HG02798 (cell line): ENCODE measurements at regions not wholly inside any gene's neighbourhood (a gene's known extent, or its start where the extent isn't known, plus 50 kb on each side); places are given as distances from the start of the nearest gene placed in this dataset.

Experiments
- ATAC-seq: cut with Tn5 transposase; IDR thresholded peaks from one replicate; pipeline ENCODE4 v1.9.1; 2021; ENCODE audit warnings: mild to moderate bottlenecking; ENCODE audit not compliant: unreplicated experiment, poor library complexity

DNA sequence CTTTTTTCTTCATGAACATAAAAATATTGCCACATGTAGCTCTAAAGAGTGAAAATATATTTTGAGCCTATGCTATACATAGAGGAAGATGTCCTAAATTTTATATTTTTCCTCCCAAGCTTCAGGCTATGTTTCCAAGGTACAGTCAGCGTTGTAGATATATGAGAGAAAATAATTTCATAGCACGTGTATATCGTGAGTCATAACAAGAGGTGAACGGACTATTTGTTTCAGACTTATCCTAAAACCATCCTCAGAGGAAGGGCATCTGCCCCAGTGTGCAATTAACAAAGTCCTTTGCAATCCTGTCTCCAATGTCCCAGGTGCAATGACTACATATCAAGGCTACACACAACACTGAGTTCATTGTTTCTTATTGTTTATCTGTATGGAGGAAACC is 177.3 kb upstream of the ARRDC4 start:
- no peak for ATAC-seq

DNA sequence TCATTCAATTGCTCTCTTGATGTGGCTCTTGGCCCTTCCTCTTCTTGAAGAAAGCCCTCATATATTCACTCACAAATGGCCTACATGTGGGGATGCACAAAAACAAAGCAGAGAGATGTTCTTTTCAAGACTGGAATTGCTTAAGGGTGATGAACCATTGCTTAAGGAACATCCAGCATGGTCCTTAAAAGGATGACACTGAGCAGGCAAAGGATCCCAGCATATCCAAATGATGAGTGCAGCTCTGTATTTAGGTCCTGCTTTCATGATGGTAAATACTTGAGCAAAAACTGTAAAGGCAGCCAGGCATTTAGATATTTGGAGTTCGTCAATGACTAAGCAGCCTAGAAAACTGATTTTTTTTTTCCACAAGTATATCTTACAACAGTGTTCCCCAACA is 173.8 kb upstream of the ARRDC4 start:
- no peak for ATAC-seq

- ATAC-seq, result no peak
Measured at GRCh38 chr15:97790180-97790579, 170.3 kb upstream of the ARRDC4 start.

DNA sequence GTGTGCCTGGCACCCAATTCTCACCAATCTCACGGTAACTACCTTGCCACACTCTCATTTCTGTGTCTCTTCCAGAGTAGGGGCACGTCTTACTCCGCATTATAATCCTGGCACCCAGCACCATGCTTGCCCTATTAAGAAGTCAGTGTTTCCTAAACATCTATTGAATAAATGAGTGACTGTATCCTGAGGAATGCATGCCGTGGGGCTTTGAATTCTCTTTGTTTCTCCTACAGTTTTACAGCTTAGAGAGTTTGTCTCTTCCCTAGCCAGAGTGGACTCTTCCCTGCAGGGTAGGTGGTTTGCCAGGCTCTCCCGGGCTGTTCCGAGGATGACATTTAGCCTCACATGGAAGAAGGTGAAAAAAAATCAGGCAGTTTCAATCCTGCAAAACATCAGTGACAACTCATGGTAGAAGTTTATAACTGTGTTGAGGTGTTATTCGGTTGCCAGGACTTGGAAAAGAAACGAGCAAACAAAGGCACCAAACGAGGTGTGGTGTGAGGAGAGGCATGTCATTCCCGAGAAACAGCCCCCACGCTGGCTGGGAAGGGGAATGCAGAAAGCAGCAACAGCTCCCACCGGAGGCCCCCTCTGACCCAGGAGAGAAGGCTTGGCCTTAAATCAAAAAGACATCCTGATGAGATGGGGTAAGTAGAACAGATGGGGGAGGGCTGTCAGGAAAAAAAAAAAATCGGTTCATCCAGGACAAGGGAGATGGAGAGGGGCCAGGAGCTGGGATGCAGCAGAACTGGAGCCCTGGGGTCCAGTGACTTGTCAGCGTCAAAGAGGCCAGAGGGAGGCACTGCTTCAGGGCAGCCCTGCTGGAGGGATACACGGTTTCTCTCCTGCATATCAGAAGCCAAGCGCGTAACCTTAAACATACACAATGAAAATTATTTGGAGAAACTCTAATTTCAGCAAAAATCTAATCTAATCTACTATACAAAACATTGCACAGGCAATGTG is 168.4 kb upstream of the ARRDC4 start:
- ATAC-seq, result no peak

GRCh38 chr15:97804950-97805349 is 155.6 kb upstream of the ARRDC4 start:
- no peak for ATAC-seq

DNA sequence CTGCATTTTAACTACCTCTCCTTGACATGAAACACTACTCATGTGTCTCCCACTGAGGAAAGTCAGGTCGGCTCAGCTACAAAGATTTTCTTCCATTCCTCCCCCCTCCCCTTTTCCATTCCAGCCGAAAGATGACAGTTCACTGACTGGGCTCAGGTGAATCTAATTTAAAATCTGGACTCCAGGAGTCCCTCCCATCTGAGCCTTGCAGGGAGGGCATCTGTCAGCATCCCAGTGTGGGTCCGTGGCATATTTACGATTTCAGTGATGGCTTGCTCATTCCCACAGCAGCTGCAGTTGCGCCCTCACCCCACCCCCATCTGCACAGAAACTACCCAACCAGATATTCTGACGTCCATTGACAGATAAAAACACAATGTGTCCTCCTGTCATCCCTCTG is 153.7 kb upstream of the ARRDC4 start:
- ATAC-seq, result no peak

DNA sequence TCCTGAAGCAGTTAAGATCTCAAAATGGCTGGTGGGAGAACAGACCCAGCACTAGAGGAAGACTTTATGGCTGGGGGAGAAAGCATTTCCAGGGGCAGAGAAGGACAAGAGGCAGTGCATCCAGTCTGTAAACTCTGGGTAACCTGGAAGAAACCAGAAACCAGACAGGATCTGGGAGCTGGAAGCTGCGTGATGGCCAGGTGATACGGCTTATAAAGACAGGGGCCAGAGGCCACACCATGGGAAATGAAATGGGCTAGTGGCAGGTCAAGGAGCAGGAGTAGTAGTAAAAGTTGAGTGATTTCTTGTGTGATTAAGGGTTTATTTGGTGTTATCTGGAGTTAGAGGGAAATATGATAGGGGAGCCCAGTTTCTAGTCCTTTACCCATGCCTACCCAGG is 144.7 kb upstream of the ARRDC4 start:
- no peak for ATAC-seq

- ATAC-seq, result no peak
Measured at GRCh38 chr15:97817276-97817890, 143.1 kb upstream of the ARRDC4 start.

DNA sequence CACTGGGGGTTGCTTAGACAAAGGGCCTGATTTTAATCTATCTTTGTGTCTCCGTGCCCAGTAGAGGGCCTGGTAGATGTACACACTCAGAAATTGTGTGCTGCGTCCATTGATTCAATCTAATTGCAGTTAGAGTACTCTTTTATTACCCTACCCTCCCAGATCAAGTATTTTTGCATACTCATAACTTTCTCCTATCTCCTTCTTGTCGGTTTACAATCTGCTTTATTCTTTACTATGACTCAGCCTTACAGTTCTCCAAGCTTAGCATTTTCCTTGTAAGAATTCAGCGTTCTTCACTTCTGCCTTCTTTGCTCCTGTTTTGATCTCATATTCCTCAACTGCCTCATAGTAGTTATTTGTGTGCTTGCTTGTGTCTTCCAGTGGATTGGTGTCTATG is 124.5 kb upstream of the ARRDC4 start:
- no peak for ATAC-seq

DNA sequence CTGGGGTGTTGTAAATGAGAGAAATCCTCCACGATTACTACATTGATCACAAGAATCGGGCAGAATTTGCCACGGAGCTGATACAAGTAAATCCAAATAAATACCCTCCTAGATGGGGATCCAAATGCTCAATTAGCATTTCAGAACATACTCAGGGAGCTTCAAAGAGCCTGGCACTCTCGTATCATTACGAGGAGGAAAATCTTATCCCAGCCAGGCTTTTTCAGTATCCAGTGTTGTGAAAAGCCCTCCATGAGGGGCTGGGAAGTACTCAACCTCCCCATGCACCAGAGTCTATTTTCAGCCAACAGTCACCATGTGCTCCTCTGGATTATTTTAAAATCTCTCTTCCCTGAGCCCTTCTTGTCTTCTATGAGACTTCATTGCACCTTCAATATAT is 122.6 kb upstream of the ARRDC4 start:
- ATAC-seq, result no peak

GRCh38 chr15:97838606-97839210 is 121.8 kb upstream of the ARRDC4 start:
- no peak for ATAC-seq

DNA sequence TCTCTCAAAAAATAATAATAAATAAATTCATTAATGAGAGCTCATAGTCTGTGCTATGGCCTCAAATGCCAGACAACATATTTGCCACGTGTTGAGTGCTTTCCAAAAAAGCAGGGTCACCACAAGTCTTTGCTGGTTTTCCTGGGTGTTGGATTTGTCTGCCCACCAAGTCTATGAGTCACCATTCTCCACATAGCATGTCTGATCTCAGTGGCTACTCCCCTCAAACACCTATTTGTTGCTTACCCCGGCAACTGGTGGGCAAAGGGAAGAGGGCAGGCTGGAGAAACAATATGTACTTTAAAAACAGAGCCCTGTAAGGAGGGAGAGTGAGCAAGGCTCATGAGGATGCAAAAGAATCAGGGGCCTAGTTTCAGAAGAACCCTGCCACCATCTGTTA is 120.0 kb upstream of the ARRDC4 start:
- ATAC-seq, result no peak

DNA sequence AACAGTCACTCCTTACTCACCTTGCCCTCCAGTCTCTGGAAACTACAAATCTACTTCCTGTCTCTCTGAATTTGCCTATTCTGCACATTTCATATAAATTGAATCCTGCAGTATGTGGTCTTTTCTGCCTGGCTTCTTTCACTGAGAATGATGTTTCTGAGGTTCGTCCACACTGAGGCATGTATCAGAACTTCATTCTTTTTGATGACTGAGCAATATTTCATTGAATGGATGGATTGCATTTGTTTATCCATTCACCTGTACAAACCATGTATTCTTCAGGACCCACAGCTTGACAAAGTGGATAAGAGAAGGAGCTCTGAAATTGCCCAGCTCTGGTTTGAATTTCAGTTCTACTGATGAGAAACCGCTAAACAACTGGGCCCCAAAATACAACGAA is 118.9 kb upstream of the ARRDC4 start:
- ATAC-seq, result no peak

DNA sequence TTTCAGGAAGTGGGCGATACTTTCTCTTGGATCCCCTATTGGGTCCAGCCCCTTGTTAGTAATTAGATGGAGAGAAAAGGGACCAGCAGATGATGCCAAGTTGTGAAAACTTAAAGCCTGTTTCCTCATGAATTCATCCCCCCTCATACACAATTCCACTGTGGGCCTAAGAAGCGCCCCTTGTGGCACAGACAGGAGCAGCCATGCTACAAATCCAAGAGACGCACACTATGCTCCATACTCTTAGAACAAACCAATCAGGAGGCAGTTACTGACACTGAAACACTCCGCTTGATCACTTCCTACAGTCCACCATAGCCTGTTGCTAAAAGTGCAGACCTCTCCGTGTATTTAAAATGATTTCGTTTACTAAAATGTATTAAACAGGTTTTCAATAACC is 111.3 kb upstream of the ARRDC4 start:
- no peak for ATAC-seq

- no peak for ATAC-seq
Measured at GRCh38 chr15:97858296-97858695, 102.2 kb upstream of the ARRDC4 start.

DNA sequence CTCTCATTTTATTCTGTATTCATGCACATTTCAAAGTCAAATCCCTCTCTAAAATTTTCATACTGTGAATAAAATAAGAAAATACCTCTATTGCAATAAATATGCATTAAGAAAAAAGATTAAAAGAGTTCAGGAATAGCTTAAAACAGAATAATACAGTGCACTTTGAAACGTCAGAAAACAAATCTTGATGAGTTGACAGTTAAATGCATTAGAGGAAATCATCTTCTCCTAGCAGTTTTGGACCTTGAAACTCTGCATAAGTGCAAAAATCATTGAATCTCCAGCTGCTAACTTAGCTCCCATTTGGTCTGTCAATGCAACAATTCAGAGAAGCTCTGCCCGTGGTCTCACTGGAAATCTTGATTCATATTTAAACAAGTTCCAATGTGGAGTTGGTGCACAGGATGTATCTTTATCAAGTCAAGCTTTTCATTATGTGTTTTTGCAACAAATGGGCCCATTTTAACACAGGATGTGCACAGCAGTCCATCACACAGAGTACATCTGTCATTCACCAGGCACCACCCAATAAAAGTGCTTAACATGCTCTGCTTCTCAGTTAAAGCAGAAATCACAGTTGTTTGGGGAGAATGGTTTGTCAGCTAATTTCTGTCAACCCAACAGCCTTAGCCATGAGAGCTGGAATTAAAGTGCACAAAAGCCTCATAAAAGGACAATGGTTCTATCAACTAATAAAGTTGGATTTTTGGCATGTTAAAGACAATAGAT is 98.8 kb upstream of the ARRDC4 start:
- no peak for ATAC-seq

DNA sequence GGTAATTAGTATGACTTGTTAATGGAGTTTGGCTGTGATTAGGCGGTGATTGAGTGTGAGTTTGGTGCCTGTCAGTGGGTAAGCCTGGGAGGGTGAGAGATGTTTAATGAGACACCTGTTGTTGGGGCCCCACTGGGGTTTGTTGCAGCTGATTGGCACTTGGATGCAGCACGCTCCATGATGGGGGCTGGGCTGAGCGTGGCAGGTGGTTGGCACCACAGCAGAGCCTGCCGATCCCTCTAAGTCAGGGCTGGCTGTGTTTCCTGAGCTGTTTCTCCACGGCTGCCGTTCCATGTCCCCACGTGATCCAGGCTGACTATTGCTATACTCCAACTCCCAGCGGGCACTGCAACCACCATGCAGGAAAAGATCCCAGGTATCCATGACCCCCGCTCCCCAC is 93.5 kb upstream of the ARRDC4 start:
- ATAC-seq, result no peak

DNA sequence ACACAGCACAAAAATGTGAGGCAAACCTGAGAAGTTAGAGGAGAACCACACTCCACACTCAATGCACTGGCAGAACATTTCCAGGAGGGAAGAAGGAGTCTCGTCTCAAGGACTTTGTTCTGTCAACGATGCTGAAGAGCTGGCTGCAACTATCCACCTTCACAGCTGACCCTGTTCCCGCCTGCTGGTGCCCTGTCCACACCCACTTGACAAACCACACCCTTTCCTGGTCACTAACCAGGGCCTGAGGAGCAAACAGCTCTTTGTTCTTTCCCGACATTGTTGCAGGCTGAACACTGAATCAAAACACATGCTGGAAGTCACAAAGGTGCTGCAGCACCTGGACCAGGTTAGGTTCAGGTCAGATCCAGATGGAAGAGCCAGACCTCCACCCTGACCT is 92.6 kb upstream of the ARRDC4 start:
- no peak for ATAC-seq

DNA sequence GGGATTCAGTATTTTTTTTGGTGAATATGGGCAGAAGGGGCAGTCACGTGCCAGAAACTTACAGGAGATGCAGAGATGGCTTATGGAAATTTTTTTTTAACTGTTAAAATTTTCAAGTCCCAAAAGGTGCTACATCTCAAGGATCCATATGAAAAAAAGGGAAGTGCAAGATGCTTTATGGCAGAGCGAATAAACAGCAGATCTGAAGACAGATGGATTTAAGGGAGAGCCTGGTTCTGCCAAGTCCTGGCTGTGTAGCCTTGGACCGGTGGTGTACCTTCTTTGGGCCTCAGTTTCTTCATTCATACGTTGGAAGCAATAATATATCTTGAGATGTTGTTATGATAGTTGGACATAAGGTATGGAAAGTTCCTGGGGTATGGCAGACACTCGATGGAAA is 91.5 kb upstream of the ARRDC4 start:
- no peak for ATAC-seq

DNA sequence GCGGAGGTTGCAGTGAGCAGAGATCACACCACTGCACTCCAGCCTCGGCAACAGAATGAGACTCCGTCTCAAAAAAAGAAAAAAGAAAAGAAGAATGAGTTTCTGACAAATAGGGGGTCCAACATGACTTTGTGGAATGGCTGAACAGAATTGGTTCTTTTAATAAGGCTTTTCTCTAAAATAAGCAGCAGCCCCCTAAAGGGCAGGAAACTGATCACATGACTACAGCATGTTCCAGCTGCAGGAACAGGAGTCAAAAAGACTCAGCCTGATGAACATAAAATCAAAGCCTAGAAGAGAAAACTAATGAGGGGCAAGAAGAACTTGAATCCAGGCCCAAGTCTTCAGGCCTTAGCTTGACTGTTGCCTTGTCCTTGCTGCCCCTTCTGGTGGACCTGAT is 89.7 kb upstream of the ARRDC4 start:
- ATAC-seq, result no peak

DNA sequence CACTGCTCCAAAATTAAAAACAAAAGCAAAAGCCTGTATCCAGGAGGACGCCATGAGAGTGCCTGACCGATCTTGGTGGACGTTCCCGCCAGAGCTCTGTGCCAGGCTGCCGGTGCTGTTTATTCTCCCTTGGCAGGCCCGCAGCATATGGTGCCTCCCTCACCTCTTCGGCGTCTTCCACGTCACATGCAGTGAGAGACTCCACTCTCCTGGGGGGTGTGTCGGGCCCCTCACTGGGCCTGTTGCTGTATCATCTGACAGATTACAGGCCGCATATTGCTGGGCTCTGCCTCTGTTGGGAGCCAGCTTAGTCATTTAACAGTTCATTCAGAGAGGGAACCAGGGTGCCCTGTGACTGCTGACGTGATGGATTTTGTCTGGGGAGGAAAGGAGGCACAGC is 86.4 kb upstream of the ARRDC4 start:
- no peak for ATAC-seq
